T-cell (primary cell): ENCODE measurements at regions not wholly inside any gene's neighbourhood (a gene's known extent, or its start where the extent isn't known, plus 50 kb on each side); places are given as distances from the start of the nearest gene placed in this dataset.

Experiments
- ATAC-seq, 4 experiments: fragments of 200-7000 bp in 3 of 4; fragments of 150-1000 bp in 1 of 4; cut with Tn5 transposase; replicated peaks in 1 of 4; 1 replicate in 3 of 4; 2 replicates in 1 of 4; pipeline ENCODE4 v1.10.0; 2021; ENCODE audit warnings: moderate library complexity in 3 of 4, mild to moderate bottlenecking in 2 of 4, moderate number of reproducible peaks in 1 of 4
- CTCF ChIA-PET, 2 donors: fragments of 300-600 bp; sonication (Branson Sonifier 250); formaldehyde crosslinking; loops; one replicate each; lab custom pipeline; 2022; ENCODE audit warnings: antibody characterized with exemption in 2 of 2; lab: Charles Lee
- POLR2A ChIA-PET, 2 donors: fragments of 300-600 bp; sonication (Branson Sonifier 250); formaldehyde crosslinking; loops; one replicate each; lab custom pipeline; 2022; ENCODE audit warnings: antibody characterized with exemption in 2 of 2; lab: Charles Lee
- DNase-seq, 35 experiments: peaks; one replicate each; pipeline versions ENCODE4 v3.0.0 to v3.0.0-alpha.2; 2013 to 2023
- H3K27ac ChIP-seq: one replicate; pipeline ENCODE4 v1.5.1; 2013; ENCODE audit warnings: low read length
- H3K27me3 ChIP-seq, 2 experiments: replicated peaks in 1 of 2; 1 replicate in 1 of 2; 2 replicates in 1 of 2; pipeline versions ENCODE4 v1.6.1 to v1.7.0; 2013; ENCODE audit warnings: low read length in 1 of 2, mixed read lengths in 1 of 2; ENCODE audit not compliant: control insufficient read depth in 2 of 2, insufficient read depth in 2 of 2; ENCODE audit errors: extremely low read depth in 1 of 2
- H3K36me3 ChIP-seq, 2 donors: 1 replicate in 1 of 2; 2 replicates in 1 of 2; pipeline versions ENCODE4 v1.6.1 to v1.7.0; 2013; ENCODE audit warnings: low read length in 1 of 2; ENCODE audit not compliant: control insufficient read depth in 2 of 2, insufficient read depth in 1 of 2; ENCODE audit errors: extremely low read depth in 1 of 2
- H3K4me1 ChIP-seq, 2 experiments: 1 replicate in 1 of 2; 2 replicates in 1 of 2; pipeline versions ENCODE4 v1.6.1 to v1.7.0; 2013; ENCODE audit warnings: low read length in 2 of 2, mixed read lengths in 1 of 2; ENCODE audit not compliant: insufficient read depth in 2 of 2, control insufficient read depth in 1 of 2; ENCODE audit errors: extremely low read depth in 1 of 2
- H3K4me3 ChIP-seq, 2 donors: 1 replicate in 1 of 2; 2 replicates in 1 of 2; pipeline versions ENCODE4 v1.5.1 to v1.7.0; 2013; ENCODE audit warnings: mild to moderate bottlenecking in 2 of 2, low read length in 1 of 2, moderate library complexity in 1 of 2; ENCODE audit not compliant: control insufficient read depth in 1 of 2; ENCODE audit errors: extremely low read depth in 1 of 2
- H3K9me3 ChIP-seq: 2 replicates; pipeline ENCODE4 v1.7.0; 2013
- H3K27ac Mint-ChIP-seq, 2 donors: one replicate each; pipeline ENCODE4 v1.8.0; 2020 to 2021; ENCODE audit warnings: mild to moderate bottlenecking in 2 of 2, mixed read lengths in 2 of 2
- H3K27me3 Mint-ChIP-seq, 2 donors: one replicate each; pipeline ENCODE4 v1.8.0; 2021 to 2022; ENCODE audit warnings: mixed read lengths in 2 of 2
- H3K36me3 Mint-ChIP-seq: one replicate; pipeline ENCODE4 v1.8.0; 2021; ENCODE audit warnings: mixed read lengths
- H3K4me1 Mint-ChIP-seq, 3 donors: one replicate each; pipeline ENCODE4 v1.8.0; 2020 to 2022; ENCODE audit warnings: mixed read lengths in 3 of 3, mild to moderate bottlenecking in 1 of 3
- H3K4me3 Mint-ChIP-seq, 3 donors: one replicate each; pipeline ENCODE4 v1.8.0; 2020 to 2022; ENCODE audit warnings: mild to moderate bottlenecking in 3 of 3, mixed read lengths in 3 of 3, moderate library complexity in 3 of 3
- H3K9me3 Mint-ChIP-seq, 3 donors: one replicate each; pipeline ENCODE4 v1.8.0; 2020 to 2022; ENCODE audit warnings: mixed read lengths in 3 of 3
- WGBS: methylation state at CpG from one replicate; pipeline ENCODE4 v1.1.5; 2013; ENCODE audit warnings: missing lambda C conversion rate; ENCODE audit not compliant: insufficient coverage; 5-methylcytosine and 5-hydroxymethylcytosine counted together

DNA sequence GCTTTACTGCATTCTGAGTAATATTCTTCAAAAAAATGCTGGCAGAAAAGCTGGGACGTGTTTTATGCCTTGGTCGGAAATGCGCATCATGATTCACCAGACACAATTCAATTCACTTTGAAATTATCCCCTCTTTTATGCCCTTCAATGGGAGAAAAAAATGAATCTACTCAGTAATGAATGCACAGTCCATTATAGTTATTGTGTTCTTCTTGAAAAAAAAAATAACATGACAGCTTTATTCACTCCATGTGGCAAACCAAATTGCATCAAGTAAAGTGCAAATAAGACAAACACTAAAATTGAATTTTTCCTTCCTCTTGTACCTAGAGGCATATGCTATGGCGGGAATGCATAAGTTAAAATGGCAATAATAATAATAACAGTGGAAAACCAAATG, 159.4 kb upstream of the IFNG-AS1 start:
- H3K36me3 Mint-ChIP-seq: no peaks in the 10 kb centered on the region
- H3K27ac ChIP-seq: no peak overlapping the region
- ChIA-PET POLR2A (no interaction called here), CTCF (no interaction called here)
- H3K4me3 ChIP-seq: no peak overlapping the region
- H3K27me3 Mint-ChIP-seq: no peaks in the 10 kb centered on the region
- no peaks in the 10 kb centered on the region for H3K36me3 ChIP-seq
- H3K27me3 ChIP-seq: no peaks in the 10 kb centered on the region
- H3K4me1 ChIP-seq: peaks cover 0 to 4% of the 10 kb centered on the region in 2 experiments
- 100% methylated on average over 3 of the region's 4 CpGs for WGBS
- no peak overlapping the region for H3K4me3 Mint-ChIP-seq
- DNase-seq: no peak
- no peak for ATAC-seq
- no peak overlapping the region for H3K27ac Mint-ChIP-seq
- H3K4me1 Mint-ChIP-seq: peaks cover 9 to 13% (median 12%) of the 10 kb centered on the region in 3 donors
- H3K9me3 Mint-ChIP-seq: no peaks in the 10 kb centered on the region
- no peaks in the 10 kb centered on the region for H3K9me3 ChIP-seq

DNA sequence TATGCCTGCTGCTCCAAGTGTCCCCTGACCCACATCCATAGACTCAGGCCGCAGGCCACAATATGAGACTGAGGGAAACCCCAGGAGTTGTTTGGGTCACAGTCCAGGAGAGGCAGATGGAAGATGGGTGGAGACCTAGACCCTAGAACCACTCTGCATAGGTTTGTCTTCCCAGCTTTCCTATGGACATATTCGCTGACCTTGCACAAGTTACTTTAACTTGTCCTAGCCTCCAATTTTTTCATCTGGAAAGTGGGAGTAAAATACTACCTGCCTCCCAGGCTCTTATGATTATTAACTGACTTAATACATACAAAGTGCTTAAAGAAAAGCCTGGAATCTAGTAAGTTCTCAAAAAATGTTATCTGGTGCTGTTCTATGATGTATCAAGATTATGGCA, 157.1 kb upstream of the IFNG-AS1 start:
- no CpG with 5 or more reads among the region's 2 CpGs for WGBS
- Mint-ChIP-seq H3K9me3 (peaks cover 0 to 4% (median 2%) of the 10 kb centered on the region in 3 donors), H3K4me1 (peaks cover 9 to 13% (median 12%) of the 10 kb centered on the region in 3 donors), H3K27ac (no peak overlapping the region), H3K36me3 (no peaks in the 10 kb centered on the region), H3K27me3 (no peaks in the 10 kb centered on the region), H3K4me3 (no peak overlapping the region)
- CTCF ChIA-PET: no interaction called here
- Histone ChIP-seq H3K27me3 (no peaks in the 10 kb centered on the region), H3K4me1 (peaks cover 0 to 4% of the 10 kb centered on the region in 2 experiments), H3K27ac (no peak overlapping the region), H3K36me3 (no peaks in the 10 kb centered on the region), H3K4me3 (no peak overlapping the region), H3K9me3 (no peaks in the 10 kb centered on the region)
- no peak for DNase-seq
- ATAC-seq: no peak
- POLR2A ChIA-PET: no interaction called here

- Histone ChIP-seq H3K27me3 (no peaks in the 10 kb centered on the region), H3K36me3 (no peaks in the 10 kb centered on the region), H3K4me3 (no peak overlapping the region), H3K9me3 (peaks cover 3% of the 10 kb centered on the region), H3K27ac (no peak overlapping the region), H3K4me1 (peaks cover 0 to under 1% of the 10 kb centered on the region in 2 experiments)
- Mint-ChIP-seq H3K9me3 (peaks cover 3 to 17% (median 9%) of the 10 kb centered on the region in 3 donors), H3K4me3 (no peak overlapping the region), H3K36me3 (peaks cover under 1% of the 10 kb centered on the region), H3K27ac (no peak overlapping the region), H3K27me3 (no peaks in the 10 kb centered on the region), H3K4me1 (peaks cover 0 to 4% (median 4%) of the 10 kb centered on the region in 3 donors)
- ChIA-PET CTCF (no interaction called here), POLR2A (no interaction called here)
- 93% methylated on average over 4 of the region's 5 CpGs for WGBS
- DNase-seq (no peak), ATAC-seq (no peak)
These were observed 155.6 kb upstream of the IFNG-AS1 start for GRCh38 chr12:67833602-67834001.

- no peak overlapping the region for H3K4me3 Mint-ChIP-seq
- no peaks in the 10 kb centered on the region for H3K4me1 ChIP-seq
These were observed 151.4 kb upstream of the IFNG-AS1 start for GRCh38 chr12:67837876-67838275.

GRCh38 chr12:67842124-67842523, 147.1 kb upstream of the IFNG-AS1 start:
- no peak overlapping the region for H3K27ac Mint-ChIP-seq
- peaks cover 3% of the 10 kb centered on the region for H3K9me3 ChIP-seq
- no peaks in the 10 kb centered on the region for H3K36me3 ChIP-seq
- H3K4me3 Mint-ChIP-seq: no peak overlapping the region
- peaks cover 10 to 26% (median 16%) of the 10 kb centered on the region in 3 donors for H3K9me3 Mint-ChIP-seq
- H3K27me3 ChIP-seq: peaks cover 0 to 14% of the 10 kb centered on the region in 2 experiments
- DNase-seq (no peak), ATAC-seq (no peak)
- ChIA-PET POLR2A (no interaction called here), CTCF (no interaction called here)
- H3K4me1 ChIP-seq: no peaks in the 10 kb centered on the region
- no peaks in the 10 kb centered on the region for H3K4me1 Mint-ChIP-seq
- no peaks in the 10 kb centered on the region for H3K27me3 Mint-ChIP-seq
- 63% methylated on average over 1 of the region's 2 CpGs for WGBS
- no peak overlapping the region for H3K4me3 ChIP-seq
- peaks cover 4% of the 10 kb centered on the region for H3K36me3 Mint-ChIP-seq
- no peak overlapping the region for H3K27ac ChIP-seq

More at GRCh38 chr12:67837876-67838275, 151.4 kb upstream of the IFNG-AS1 start:
- peaks cover 3% of the 10 kb centered on the region for H3K9me3 ChIP-seq
- DNase-seq: no peak
- Mint-ChIP-seq H3K4me1 (no peaks in the 10 kb centered on the region), H3K36me3 (peaks cover 4% of the 10 kb centered on the region), H3K9me3 (peaks cover 10 to 28% (median 20%) of the 10 kb centered on the region in 3 donors), H3K27me3 (no peaks in the 10 kb centered on the region), H3K27ac (no peak overlapping the region)
- POLR2A ChIA-PET: no interaction called here
- ATAC-seq: no peak
- CTCF ChIA-PET: no interaction called here
- no peak overlapping the region for H3K27ac ChIP-seq
- no peak overlapping the region for H3K4me3 ChIP-seq
- no peaks in the 10 kb centered on the region for H3K36me3 ChIP-seq
- no CpG with 5 or more reads among the region's 1 CpG for WGBS
- peaks cover 0 to 14% of the 10 kb centered on the region in 2 experiments for H3K27me3 ChIP-seq

DNA sequence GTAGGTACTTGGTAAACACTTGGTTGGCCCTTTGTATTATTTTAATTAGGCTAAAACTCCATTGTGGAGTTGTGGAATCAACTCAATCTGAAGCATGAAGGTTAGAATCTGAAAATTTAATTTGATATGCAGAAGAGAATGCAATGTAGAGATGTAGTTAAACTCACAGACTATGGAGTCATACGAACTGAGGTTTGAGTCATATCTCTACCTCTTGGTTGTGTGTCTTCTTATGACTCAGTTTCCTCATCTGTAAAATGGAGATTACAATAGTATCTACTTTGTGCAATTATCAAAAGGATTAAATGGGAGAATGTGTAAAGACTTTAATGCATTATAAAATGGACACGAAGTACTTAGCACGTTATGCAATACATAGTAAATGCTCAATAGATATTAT, 146.0 kb upstream of the IFNG-AS1 start:
- Mint-ChIP-seq H3K36me3 (peaks cover 4% of the 10 kb centered on the region), H3K27ac (no peak overlapping the region), H3K4me3 (no peak overlapping the region), H3K4me1 (no peaks in the 10 kb centered on the region), H3K9me3 (peaks cover 9 to 15% (median 12%) of the 10 kb centered on the region in 3 donors), H3K27me3 (no peaks in the 10 kb centered on the region)
- WGBS: no CpG with 5 or more reads among the region's 3 CpGs
- peaks cover 0 to 14% of the 10 kb centered on the region in 2 experiments for H3K27me3 ChIP-seq
- H3K27ac ChIP-seq: no peak overlapping the region
- DNase-seq (no peak), ATAC-seq (no peak)
- ChIA-PET CTCF (no interaction called here), POLR2A (interaction anchor here in 1 of 2 donors (0.6 kb wide), 1 partner anchor 359 kb away, joined by 5 read pairs; no protein-coding TSS in a partner anchor)
- no peaks in the 10 kb centered on the region for H3K36me3 ChIP-seq
- H3K9me3 ChIP-seq: no peaks in the 10 kb centered on the region
- H3K4me1 ChIP-seq: no peaks in the 10 kb centered on the region
- no peak overlapping the region for H3K4me3 ChIP-seq
